ENCODE measurements at regions not wholly inside any gene's neighbourhood (a gene's known extent, or its start where the extent isn't known, plus 50 kb on each side); places are given as distances from the start of the nearest gene placed in this dataset.

DNA sequence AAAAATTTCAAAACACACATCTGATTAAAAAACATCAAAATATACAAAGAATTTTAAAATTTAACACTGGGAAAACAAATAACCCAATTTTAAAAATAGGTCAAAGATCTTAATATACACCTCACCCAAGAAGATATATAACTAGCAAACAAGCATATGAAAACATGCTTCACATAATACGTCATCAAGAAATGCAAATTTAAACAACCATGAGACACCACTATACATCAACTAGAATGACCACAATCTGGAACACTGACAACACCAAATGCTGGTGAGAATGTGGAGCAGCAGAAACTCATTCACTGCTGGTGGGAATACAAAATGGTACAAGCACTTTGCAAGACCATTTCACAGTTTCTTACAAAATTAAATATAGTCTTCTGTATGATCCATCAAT, 498.4 kb downstream of the IPMK start:
- DNase-seq, result no peak
- Histone ChIP-seq H3K27me3 (replicated peaks; ENCODE audit: control insufficient read depth, insufficient read depth, low read length) (no peaks in the 10 kb centered on the region), H3K4me1 (no peaks in the 10 kb centered on the region), H3K36me3 (ENCODE audit: control insufficient read depth, insufficient read depth, low read length) (no peaks in the 10 kb centered on the region), H3K9me3 (no peaks in the 10 kb centered on the region), H3K4me3 (ENCODE audit: low read depth, low read length) (no peak overlapping the region)
- Mint-ChIP-seq H3K27me3 (ENCODE audit: insufficient read depth, unreplicated experiment) (peaks cover 2% of the 10 kb centered on the region), H3K4me1 (ENCODE audit: low read depth, unreplicated experiment) (no peaks in the 10 kb centered on the region), H3K9me3 (ENCODE audit: unreplicated experiment) (no peaks in the 10 kb centered on the region), H3K27ac (ENCODE audit: unreplicated experiment) (no peak overlapping the region), H3K4me3 (ENCODE audit: unreplicated experiment) (no peak overlapping the region), H3K36me3 (ENCODE audit: insufficient read depth, unreplicated experiment) (no peaks in the 10 kb centered on the region)
- intact Hi-C loops (cut with micrococcal nuclease; ENCODE audit: unreplicated experiment), result no loop called here
- BruUV-seq (replicated peaks), result no TSS peak
- TF ChIP-seq, protein P1, sequence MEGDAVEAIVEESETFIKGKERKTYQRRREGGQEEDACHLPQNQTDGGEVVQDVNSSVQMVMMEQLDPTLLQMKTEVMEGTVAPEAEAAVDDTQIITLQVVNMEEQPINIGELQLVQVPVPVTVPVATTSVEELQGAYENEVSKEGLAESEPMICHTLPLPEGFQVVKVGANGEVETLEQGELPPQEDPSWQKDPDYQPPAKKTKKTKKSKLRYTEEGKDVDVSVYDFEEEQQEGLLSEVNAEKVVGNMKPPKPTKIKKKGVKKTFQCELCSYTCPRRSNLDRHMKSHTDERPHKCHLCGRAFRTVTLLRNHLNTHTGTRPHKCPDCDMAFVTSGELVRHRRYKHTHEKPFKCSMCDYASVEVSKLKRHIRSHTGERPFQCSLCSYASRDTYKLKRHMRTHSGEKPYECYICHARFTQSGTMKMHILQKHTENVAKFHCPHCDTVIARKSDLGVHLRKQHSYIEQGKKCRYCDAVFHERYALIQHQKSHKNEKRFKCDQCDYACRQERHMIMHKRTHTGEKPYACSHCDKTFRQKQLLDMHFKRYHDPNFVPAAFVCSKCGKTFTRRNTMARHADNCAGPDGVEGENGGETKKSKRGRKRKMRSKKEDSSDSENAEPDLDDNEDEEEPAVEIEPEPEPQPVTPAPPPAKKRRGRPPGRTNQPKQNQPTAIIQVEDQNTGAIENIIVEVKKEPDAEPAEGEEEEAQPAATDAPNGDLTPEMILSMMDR (IDR thresholded peaks at IDR 0.05; ENCODE audit: insufficient read depth in 1 of 2, low read depth in 1 of 2, low read length in 1 of 2, severe bottlenecking in 1 of 2, unreplicated experiment in 1 of 2), result no peak
- ChIA-PET CTCF (no interaction called here), POLR2A (no interaction called here)

DNA sequence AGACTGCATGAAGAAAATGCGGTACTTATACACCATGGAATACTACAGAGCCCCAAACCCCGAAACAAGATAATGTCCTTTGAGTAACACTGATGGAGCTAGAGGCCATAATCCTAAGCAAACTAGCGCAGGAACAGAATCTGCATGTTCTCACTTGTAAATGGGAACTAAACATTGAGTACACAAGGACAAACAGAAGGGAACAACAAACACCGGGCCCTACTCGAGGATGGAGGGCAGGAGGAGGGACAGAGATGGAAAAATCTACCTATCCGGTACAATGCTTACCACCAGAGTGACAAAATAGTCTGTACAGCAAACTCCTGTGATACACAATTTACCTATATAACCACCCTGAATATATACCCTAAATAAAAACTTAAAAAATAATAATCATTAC, 507.9 kb downstream of the IPMK start:
- POLR2A ChIA-PET, result no interaction called here
- H3K36me3 ChIP-seq (ENCODE audit: control insufficient read depth, insufficient read depth, low read length), result no peaks in the 10 kb centered on the region
- H3K4me3 Mint-ChIP-seq (ENCODE audit: unreplicated experiment), result no peak overlapping the region
- H3K4me3 ChIP-seq (ENCODE audit: low read depth, low read length), result no peak overlapping the region
- H3K9me3 Mint-ChIP-seq (ENCODE audit: unreplicated experiment), result no peaks in the 10 kb centered on the region
- H3K27me3 Mint-ChIP-seq (ENCODE audit: insufficient read depth, unreplicated experiment), result peaks cover 8% of the 10 kb centered on the region
- no peak overlapping the region for H3K27ac Mint-ChIP-seq (ENCODE audit: unreplicated experiment)
- intact Hi-C loops (cut with micrococcal nuclease; ENCODE audit: unreplicated experiment), result no loop called here
- no TSS peak for BruUV-seq (replicated peaks)
- no peaks in the 10 kb centered on the region for H3K27me3 ChIP-seq (replicated peaks; ENCODE audit: control insufficient read depth, insufficient read depth, low read length)
- H3K4me1 ChIP-seq, result no peaks in the 10 kb centered on the region
- TF ChIP-seq, protein P1 (IDR thresholded peaks at IDR 0.05; ENCODE audit: insufficient read depth in 1 of 2, low read depth in 1 of 2, low read length in 1 of 2, severe bottlenecking in 1 of 2, unreplicated experiment in 1 of 2), result no peak
- H3K36me3 Mint-ChIP-seq (ENCODE audit: insufficient read depth, unreplicated experiment), result no peaks in the 10 kb centered on the region
- no peaks in the 10 kb centered on the region for H3K4me1 Mint-ChIP-seq (ENCODE audit: low read depth, unreplicated experiment)
- H3K9me3 ChIP-seq, result no peaks in the 10 kb centered on the region
- DNase-seq, result no peak
- CTCF ChIA-PET, result no interaction called here

DNA sequence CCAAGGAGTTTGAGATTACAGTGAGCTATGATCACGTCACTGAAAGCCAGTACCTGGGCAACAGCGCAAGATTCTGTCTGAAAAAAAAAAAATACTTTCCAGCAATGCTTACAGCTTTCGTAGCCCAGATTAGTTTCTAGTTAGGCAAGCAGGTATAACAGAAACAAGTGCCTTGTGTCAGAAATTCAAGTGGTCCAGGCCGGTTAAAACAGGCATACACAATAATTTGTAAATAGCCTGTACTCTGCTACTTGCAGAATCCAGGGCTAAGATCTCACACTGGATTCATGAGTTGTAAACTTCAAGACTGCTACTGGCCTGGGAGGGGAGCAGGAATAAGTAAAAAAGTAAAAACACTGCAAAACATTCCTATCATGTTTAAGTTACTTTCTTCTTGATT, 512.9 kb downstream of the IPMK start:
- H3K36me3 Mint-ChIP-seq (ENCODE audit: insufficient read depth, unreplicated experiment), result no peaks in the 10 kb centered on the region
- H3K36me3 ChIP-seq (ENCODE audit: control insufficient read depth, insufficient read depth, low read length), result no peaks in the 10 kb centered on the region
- H3K4me1 Mint-ChIP-seq (ENCODE audit: low read depth, unreplicated experiment), result no peaks in the 10 kb centered on the region
- TF ChIP-seq, protein P1 (IDR thresholded peaks at IDR 0.05; ENCODE audit: insufficient read depth in 1 of 2, low read depth in 1 of 2, low read length in 1 of 2, severe bottlenecking in 1 of 2, unreplicated experiment in 1 of 2), result no peak
- BruUV-seq (replicated peaks), result no TSS peak
- POLR2A ChIA-PET, result no interaction called here
- H3K27ac Mint-ChIP-seq (ENCODE audit: unreplicated experiment), result no peak overlapping the region
- no peaks in the 10 kb centered on the region for H3K27me3 ChIP-seq (replicated peaks; ENCODE audit: control insufficient read depth, insufficient read depth, low read length)
- intact Hi-C loops (cut with micrococcal nuclease; ENCODE audit: unreplicated experiment), result no loop called here
- CTCF ChIA-PET, result no interaction called here
- DNase-seq, result no peak
- H3K27me3 Mint-ChIP-seq (ENCODE audit: insufficient read depth, unreplicated experiment), result peaks cover 8% of the 10 kb centered on the region
- H3K9me3 ChIP-seq, result peaks cover 2% of the 10 kb centered on the region; the same call in 1 of the 2 replicates
- H3K4me1 ChIP-seq, result no peaks in the 10 kb centered on the region
- no peak overlapping the region for H3K4me3 ChIP-seq (ENCODE audit: low read depth, low read length)
- H3K9me3 Mint-ChIP-seq (ENCODE audit: unreplicated experiment), result peaks cover 1% of the 10 kb centered on the region
- H3K4me3 Mint-ChIP-seq (ENCODE audit: unreplicated experiment), result no peak overlapping the region

Data from Caco-2 (cell line).